HG03108 (cell line): ENCODE measurements at regions not wholly inside any gene's neighbourhood (a gene's known extent, or its start where the extent isn't known, plus 50 kb on each side); places are given as distances from the start of the nearest gene placed in this dataset.

Experiments
- ATAC-seq: cut with Tn5 transposase; IDR thresholded peaks from one replicate; pipeline ENCODE4 v1.9.1; 2021; ENCODE audit warnings: moderate library complexity; ENCODE audit not compliant: unreplicated experiment

- ATAC-seq, result no peak
These were observed 909.0 kb upstream of the PCDH10 start for GRCh38 chr4:132240081-132240480.

DNA sequence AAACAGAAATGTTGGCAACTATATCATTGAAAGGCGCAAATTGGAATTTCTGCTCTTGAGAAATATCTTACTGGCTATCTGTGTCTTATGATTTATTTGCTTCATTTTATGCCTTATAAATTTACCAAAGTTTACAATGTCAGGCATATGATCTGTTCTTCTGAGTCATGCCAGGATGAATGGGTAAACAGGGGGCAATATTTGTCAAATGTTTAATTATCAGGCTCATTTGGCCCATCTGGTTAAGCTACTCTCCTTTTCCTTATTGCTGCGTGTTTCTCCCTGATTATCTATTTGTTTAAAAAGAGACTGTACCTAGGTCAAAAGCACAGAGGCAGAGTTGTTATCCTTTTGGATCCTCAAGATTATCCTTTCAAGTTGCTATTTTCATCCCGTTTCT is 903.8 kb upstream of the PCDH10 start:
- no peak for ATAC-seq

GRCh38 chr4:132264176-132264575 is 884.9 kb upstream of the PCDH10 start:
- no peak for ATAC-seq

DNA sequence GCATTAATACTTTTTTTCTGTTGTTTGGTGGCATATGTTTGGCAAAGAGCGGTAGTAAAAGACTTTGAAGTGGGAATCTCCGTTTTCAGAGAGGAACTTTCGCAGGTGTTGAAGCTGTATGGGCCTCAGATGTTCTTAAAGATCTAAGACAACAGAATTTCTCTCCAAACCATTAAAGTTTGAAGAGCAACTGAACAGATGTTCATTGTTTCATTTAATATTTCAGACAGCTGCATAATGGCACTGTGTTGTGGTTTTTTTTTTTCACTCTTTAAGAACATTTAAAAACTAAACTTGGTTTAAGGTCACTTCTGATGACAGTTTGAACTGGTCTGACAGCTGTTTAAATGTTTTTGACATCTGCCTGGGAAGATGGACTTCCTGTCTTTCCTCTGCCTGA is 882.7 kb upstream of the PCDH10 start:
- no peak for ATAC-seq

GRCh38 chr4:132267321-132267720 is 881.8 kb upstream of the PCDH10 start:
- no peak for ATAC-seq

- ATAC-seq, result no peak
These were observed 879.6 kb upstream of the PCDH10 start for GRCh38 chr4:132269303-132269990.

GRCh38 chr4:132275583-132276121 is 873.4 kb upstream of the PCDH10 start:
- ATAC-seq, result no peak

DNA sequence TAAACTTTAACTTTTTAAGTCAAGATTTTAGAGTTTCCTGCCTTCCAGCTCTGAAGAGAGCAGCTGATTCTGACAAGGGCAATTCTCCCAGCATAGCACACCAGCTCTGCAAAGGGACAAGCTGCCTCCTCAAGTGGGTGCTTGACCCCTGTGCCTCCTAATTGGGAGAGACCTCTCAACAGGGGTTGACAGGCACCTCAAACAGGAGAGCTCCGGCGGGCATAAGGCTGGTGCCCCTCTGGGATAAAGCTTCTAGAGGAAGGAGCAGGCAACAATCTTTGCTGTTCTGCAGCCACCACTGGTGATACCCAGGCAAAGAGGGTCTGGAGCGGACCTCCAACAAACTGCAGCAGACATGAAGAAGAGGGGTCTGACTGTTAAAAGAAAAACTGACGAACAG is 872.9 kb upstream of the PCDH10 start:
- ATAC-seq, result no peak

DNA sequence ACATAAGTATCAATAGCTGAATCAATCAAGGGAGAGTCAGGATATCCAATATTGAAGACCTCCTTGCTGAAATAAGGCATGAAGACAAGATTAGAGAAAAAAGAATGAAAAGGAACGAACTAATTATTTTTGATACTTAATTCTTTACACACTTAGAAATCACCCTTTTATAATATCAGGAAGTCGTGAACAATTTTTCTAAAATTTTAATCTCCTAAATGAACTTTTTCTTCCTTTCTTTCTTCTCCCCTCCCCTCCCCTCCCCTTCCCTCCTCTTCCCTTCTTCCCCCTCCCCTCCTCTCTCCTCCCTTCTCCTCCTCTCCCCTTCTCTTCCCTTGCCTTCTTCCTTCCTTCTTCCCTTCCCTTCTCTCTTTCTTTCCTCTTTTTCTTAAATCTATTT is 872.1 kb upstream of the PCDH10 start:
- ATAC-seq, result no peak

- no peak for ATAC-seq
These were observed 867.4 kb upstream of the PCDH10 start for GRCh38 chr4:132281733-132282132.

GRCh38 chr4:132284910-132285426 is 864.1 kb upstream of the PCDH10 start:
- no peak for ATAC-seq

- no peak for ATAC-seq
These were observed 851.7 kb upstream of the PCDH10 start for GRCh38 chr4:132297346-132297745.

DNA sequence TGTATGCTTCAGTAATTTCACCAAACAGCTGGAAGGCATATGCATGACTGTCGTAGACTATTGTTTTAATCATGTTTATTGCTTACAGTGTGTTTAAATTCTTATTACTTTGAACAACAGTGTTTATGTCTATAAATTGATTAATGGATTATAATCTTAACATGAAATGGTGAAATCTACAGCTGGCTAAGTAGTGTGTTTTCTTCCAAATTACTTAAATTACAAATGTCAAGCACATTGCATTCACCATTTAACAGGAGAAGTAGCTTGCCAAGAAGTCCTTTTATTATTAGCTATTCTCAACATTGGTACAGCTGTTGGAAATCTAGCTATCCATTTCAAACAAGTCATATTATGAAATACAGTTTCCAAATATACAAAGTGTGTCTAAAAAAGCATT is 849.3 kb upstream of the PCDH10 start:
- no peak for ATAC-seq

DNA sequence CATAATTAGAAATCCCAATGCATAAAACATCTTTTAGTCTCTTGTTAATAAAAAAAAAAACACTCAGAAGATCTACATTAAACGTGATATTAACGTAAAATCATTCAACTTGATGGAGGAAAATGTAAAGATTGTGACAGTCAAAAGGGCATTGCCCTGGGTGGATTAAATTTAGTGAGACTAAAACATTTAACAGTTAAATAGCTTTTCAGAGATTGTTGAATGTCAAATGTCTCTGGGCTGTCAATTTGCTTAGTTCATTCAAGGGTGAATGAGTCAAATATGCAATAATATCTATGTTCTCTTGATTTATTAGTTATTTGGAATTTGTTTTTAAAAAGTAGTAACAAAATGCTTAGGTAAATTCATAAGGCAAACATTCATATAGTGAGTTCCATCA is 836.6 kb upstream of the PCDH10 start:
- ATAC-seq, result no peak

GRCh38 chr4:132313852-132314251 is 835.2 kb upstream of the PCDH10 start:
- ATAC-seq, result no peak

DNA sequence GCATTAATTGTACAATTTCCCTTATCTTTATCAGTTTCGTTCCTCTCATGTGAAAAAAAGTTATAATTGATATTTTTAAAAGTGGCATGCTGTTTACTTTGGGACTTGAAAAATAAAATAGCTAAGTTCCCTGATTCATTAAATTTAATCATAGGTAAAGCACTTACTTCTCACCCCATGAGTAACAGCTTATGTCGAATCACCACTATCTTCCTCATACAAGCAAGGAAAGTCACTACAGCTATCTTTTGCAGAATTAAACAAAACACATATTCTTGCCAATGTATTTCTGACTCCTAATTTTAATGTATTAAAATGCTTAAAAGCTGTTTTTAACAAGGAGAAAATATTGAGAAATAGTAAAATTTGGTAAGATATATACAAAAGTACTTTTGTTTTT is 832.4 kb upstream of the PCDH10 start:
- no peak for ATAC-seq

GRCh38 chr4:132317923-132318322 is 831.2 kb upstream of the PCDH10 start:
- ATAC-seq, result no peak

DNA sequence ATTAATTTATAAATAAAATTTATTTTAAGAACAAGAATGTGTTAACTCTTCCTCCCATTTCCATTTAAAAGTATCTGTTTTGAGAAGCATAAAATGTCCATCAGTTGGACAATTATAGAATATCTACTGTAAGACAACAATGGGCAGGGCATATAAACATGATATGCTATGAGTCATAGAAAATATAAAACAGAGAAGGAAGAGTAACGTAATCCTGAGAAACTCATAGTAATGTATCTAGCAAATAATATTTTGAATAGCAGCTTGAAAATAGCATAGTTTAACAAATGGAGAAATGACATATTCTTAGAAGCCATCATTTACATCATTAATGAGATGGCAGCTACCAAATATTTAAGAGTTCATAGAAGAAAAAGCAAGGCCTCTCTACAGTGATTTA is 820.3 kb upstream of the PCDH10 start:
- no peak for ATAC-seq

DNA sequence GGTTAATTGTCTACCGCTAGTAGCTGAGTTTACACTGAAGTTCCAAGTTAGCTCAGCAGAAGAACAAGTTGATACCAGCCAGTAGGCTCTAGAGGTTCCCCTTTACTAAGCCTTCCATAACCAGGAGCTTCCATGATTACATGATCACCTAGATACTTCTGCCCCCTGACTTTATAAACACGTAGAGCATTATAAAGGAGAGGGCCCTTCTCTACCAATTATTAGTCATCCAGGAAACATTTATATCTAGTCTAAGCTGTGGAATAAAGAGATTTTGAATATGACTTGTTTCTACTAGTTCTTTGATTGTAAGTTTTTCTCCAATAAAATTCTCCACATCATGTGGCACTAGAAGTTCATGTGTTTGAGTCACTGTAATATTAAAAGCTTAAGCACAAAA is 818.1 kb upstream of the PCDH10 start:
- ATAC-seq, result no peak

DNA sequence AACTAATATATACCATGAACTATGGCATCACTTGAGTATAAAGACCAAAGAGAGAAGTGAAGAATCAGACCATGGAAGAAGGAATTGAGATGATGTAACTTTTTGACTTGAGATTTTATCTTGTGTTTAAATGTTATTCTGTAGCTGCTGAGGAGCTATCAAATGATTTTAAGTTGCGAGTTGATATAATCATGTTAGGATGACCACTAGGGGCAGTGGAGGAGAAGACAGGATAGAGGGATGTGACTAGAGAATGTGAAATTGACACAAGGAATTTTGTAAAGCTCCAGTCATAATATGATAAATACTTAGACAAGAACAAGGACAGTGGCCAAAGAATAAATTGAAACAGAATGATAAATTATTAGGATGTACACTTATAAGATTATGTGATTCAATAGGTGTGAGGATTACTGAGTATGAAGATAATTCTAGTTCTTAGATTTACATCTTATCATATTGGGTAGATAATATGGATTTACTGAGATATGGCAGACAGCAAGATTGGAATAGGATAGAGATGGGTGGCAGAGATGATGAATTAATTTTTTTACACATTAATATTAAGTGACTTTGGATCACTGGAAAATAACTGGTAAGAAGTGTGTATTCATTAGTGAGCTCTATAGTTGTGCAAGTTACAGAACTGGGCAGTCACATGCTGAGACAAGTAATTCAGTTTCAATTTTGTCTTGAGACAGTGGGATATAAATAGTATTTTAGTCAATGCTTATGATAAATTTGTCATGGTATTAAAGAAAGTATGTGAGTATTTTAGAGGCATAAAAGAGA is 816.0 kb upstream of the PCDH10 start:
- ATAC-seq, result no peak

GRCh38 chr4:132333724-132334047 is 815.4 kb upstream of the PCDH10 start:
- no peak for ATAC-seq

DNA sequence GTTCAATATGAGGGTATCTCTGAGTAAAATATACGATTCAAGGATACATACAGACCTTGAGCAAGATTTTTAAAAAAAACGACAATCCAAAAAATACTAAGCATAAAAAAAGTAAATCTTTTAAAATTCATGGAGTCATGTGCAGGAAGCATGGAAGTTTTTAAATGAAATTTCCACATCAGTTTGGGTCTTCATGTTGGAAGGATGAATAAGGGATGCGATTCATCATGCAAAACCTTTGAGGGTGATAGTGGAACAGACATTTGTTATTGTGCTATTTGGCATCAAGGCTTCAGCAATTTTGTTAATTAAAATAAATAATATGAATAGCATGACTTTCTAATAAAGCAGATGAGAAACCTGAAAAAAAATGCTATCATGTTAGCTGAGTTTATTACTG is 815.0 kb upstream of the PCDH10 start:
- ATAC-seq, result no peak
